Loucy (cell line): ENCODE measurements at regions not wholly inside any gene's neighbourhood (a gene's known extent, or its start where the extent isn't known, plus 50 kb on each side); places are given as distances from the start of the nearest gene placed in this dataset.

Source experiments
- EZH2phosphoT487 ChIP-seq: fragments of 200-600 bp; IDR thresholded peaks from 2 replicates; pipeline ENCODE4 v1.6.1; 2018; ENCODE audit warnings: antibody characterized with exemption, mild to moderate bottlenecking, moderate library complexity, borderline replicate concordance
- TF ChIP-seq, protein P1 (sequence below): fragments of 200-600 bp; sonication (generic); conservative IDR thresholded peaks from 2 replicates; pipeline ENCODE4 v1.5.1; 2014; ENCODE audit warnings: mild to moderate bottlenecking, antibody characterized with exemption, low read length

DNA sequence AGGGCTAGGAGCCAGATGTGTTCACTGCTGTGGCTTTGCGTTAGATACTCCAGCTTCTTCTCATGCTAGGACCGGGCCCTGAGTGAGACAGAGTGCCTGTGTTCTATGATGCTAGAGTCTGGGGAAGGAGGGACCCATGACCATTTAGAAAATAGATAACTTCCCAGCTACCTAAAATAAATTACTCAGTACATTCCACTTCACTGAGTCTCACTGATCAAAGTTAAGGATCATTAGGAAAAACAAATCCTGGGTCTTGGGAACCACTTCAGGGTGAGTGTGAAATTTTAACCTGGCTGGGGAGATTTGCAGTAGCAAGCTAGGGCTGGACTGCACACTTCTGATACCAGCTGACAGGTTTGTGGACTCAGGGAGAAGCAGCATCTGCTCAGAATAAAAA lies 138.1 kb downstream of the EMX2 start:
- TF ChIP-seq, protein P1, sequence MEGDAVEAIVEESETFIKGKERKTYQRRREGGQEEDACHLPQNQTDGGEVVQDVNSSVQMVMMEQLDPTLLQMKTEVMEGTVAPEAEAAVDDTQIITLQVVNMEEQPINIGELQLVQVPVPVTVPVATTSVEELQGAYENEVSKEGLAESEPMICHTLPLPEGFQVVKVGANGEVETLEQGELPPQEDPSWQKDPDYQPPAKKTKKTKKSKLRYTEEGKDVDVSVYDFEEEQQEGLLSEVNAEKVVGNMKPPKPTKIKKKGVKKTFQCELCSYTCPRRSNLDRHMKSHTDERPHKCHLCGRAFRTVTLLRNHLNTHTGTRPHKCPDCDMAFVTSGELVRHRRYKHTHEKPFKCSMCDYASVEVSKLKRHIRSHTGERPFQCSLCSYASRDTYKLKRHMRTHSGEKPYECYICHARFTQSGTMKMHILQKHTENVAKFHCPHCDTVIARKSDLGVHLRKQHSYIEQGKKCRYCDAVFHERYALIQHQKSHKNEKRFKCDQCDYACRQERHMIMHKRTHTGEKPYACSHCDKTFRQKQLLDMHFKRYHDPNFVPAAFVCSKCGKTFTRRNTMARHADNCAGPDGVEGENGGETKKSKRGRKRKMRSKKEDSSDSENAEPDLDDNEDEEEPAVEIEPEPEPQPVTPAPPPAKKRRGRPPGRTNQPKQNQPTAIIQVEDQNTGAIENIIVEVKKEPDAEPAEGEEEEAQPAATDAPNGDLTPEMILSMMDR: no peak
- TF ChIP-seq EZH2phosphoT487: no peak
